ENCODE measurements at regions not wholly inside any gene's neighbourhood (a gene's known extent, or its start where the extent isn't known, plus 50 kb on each side); places are given as distances from the start of the nearest gene placed in this dataset.

- intact Hi-C loops (cut with DNase I), result no loop called here
- Histone ChIP-seq H3K4me1 (peaks cover 0 to 16% (median 9%) of the 10 kb centered on the region in 9 donors), H3K27ac (no peak overlapping the region), H3K27me3 (no peaks in the 10 kb centered on the region), H3K4me3 (no peak overlapping the region), H3K9me3 (no peaks in the 10 kb centered on the region), H3K36me3 (no peaks in the 10 kb centered on the region)
- no peak for ATAC-seq
- DNase-seq, result no peak
- TF ChIP-seq CTCF (IDR thresholded peaks at IDR 0.05), result no peak
These were observed 230.9 kb upstream of the SESN3 start for GRCh38 chr11:95461858-95462257.

DNA sequence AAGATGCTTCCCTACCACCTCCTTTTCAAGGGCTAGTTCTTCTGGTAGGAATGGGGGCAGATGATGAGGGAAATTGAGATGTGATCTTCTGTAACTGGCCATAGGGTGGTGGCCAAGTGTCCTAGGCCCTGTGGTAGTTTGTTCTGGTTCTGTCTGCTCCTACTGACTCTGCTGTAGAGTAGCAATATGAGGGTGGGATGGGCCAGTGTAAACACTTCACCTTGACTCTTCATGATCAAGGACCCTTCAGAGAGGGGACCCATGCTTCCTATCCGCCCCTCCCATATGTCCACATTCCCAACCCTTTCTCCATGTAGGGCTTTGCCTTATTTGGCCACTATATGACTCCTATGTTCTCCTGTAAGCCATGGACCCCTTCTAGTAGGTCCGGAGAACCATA lies 230.3 kb upstream of the SESN3 start:
- Histone ChIP-seq H3K27me3 (no peaks in the 10 kb centered on the region), H3K4me1 (peaks cover 0 to 16% (median 9%) of the 10 kb centered on the region in 9 donors), H3K27ac (no peak overlapping the region), H3K36me3 (no peaks in the 10 kb centered on the region), H3K9me3 (no peaks in the 10 kb centered on the region), H3K4me3 (no peak overlapping the region)
- DNase-seq (no peak), ATAC-seq (no peak)
- no peak for TF ChIP-seq CTCF (IDR thresholded peaks at IDR 0.05)
- WGBS, 2 donors, result 68 to 97% methylated on average over 2 of the region's 2 CpGs
- intact Hi-C loops (cut with DNase I), result no loop called here

DNA sequence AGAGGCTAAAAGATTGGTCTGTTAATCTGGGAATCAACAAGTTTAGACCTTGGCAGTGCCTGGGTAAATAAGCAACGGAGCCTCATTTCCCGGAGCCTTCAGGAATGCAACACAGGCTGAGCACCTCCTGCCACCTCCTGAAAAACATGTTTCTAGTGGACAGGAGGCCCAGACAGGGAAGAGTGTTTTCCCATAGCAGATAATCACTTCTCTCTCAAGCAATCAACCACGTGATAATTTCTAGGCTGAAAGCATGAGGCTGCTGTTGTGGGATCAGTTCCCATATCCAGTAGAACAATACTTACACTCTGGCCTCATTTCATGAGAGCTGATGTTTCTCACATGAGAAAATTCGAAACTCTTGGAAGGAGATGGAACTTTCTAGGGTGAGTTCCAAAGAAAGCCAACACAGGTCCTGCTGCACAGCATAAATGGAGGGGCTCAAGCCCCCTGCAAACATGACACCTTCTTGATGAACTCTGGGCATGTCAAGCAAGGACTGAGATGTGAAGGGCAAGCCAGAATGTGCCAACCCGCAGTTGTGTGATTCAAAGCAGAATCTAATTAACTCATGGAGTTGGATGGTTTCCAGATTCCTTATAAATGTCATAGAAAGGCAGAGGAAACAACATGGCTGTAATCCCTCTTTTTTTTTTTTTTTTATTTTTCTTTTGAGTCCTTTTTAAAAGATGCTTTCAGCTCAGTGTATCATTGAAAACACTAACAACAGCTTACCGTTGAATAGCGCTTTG lies 228.5 kb upstream of the SESN3 start:
- intact Hi-C loops (cut with DNase I), result loop anchor here in 1 of 10 donors (5.0 kb wide), 1 partner anchor 48 kb away; no protein-coding TSS in a partner anchor
- peaks cover 0 to 16% (median 9%) of the 10 kb centered on the region in 9 donors for H3K4me1 ChIP-seq
- ATAC-seq (peak in 7 of 8 donors; percentile 48 to 82 (median 72)), DNase-seq (no peak)
- H3K4me3 ChIP-seq, result no peak overlapping the region
- no peak for TF ChIP-seq CTCF (IDR thresholded peaks at IDR 0.05)
- H3K27ac ChIP-seq, result peak overlapping the region in 5 of 10 donors; percentile 12 to 49 (median 41)
- H3K36me3 ChIP-seq, result no peaks in the 10 kb centered on the region
- 34 to 41% methylated on average over 7 of the region's 7 CpGs for WGBS, 2 donors
- no peaks in the 10 kb centered on the region for H3K9me3 ChIP-seq
- no peaks in the 10 kb centered on the region for H3K27me3 ChIP-seq

- Histone ChIP-seq H3K9me3 (peaks cover 0 to 4% (median 0%) of the 10 kb centered on the region in 11 donors), H3K27ac (no peak overlapping the region), H3K4me1 (peaks cover 5 to 33% (median 19%) of the 10 kb centered on the region in 9 donors), H3K36me3 (no peaks in the 10 kb centered on the region), H3K4me3 (no peak overlapping the region), H3K27me3 (no peaks in the 10 kb centered on the region)
- TF ChIP-seq CTCF (IDR thresholded peaks at IDR 0.05), result no peak
- intact Hi-C loops (cut with DNase I), result loop anchor here in 1 of 10 donors (5.0 kb wide), 1 partner anchor 50 kb away; no protein-coding TSS in a partner anchor
- ATAC-seq (no peak), DNase-seq (no peak)
- WGBS, 2 donors, result 83% methylated on average over 7 of the region's 7 CpGs
These were observed 225.9 kb upstream of the SESN3 start for GRCh38 chr11:95456714-95457491.
